SHP77 (cell line): ENCODE measurements at regions not wholly inside any gene's neighbourhood (a gene's known extent, or its start where the extent isn't known, plus 50 kb on each side); places are given as distances from the start of the nearest gene placed in this dataset.
"Not testable (repeated sequence)": the region's sequence is repeated elsewhere in the genome, so short reads cannot be mapped to it uniquely, and the experiment has no call there.

Experiments
- DNase-seq, 2 experiments: peaks; one replicate each; lab custom pipeline; 2025; lab: John Stamatoyannopoulos, UW

DNA sequence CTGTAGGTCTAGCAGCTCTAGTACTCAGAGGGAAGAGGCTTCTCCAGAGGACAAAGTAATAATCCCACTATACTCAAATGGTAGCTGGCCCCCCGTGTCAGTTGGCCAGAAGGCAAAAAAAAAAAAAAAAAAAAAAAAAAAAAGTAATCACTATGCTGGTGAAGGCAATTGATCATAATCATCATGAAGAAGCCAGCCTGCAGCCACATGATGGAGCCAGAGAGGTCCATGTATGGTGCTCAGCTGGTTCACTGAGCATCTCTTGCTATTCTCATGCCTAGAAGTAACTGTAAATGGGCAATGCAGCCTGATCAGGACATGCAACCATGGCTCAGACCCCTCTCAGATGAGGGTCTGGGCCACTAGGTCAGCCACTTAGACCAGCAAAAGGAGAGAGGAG, 378.8 kb downstream of the MED13L start:
- DNase-seq = peak in 1 of 2 experiments; percentile 5

DNA sequence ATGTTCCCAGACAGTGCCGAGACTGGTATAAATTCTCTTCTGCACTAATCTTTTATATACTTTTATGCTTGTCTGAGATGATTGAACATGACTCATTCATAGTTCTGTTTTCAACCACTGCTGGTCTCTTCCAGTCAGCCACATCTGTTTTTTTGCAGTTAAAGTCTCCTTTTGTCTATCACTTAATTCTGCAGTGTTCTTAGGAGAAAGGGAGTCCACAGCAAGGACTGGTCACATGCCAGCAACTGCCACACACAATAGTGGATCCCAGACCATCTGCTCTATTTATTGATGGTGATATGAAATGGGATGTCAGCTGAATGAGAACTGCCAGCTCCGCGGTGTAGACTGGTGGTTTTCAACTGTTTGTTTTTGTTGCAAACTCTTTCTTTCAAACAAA, 379.8 kb downstream of the MED13L start:
- DNase-seq = no peak

DNA sequence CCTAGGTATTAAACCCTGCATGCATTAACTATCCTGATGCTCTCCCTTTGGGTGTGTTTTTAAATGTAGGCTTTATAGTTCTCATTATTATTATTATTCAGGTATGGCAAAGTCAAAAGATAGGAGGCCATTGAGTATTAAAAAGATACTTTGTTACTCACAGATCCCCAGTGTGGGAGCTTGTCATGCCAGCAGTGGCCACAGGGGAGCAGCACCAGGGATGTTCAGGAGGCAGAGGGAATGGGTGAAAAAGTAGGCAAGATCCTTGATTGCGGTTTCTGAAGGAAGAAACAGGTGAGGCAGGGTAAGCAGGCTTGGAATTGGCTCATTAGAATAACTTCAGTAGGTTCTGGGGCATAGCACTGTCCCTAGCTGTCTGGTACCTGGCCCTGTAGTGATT, 382.2 kb downstream of the MED13L start:
- DNase-seq = no peak

DNA sequence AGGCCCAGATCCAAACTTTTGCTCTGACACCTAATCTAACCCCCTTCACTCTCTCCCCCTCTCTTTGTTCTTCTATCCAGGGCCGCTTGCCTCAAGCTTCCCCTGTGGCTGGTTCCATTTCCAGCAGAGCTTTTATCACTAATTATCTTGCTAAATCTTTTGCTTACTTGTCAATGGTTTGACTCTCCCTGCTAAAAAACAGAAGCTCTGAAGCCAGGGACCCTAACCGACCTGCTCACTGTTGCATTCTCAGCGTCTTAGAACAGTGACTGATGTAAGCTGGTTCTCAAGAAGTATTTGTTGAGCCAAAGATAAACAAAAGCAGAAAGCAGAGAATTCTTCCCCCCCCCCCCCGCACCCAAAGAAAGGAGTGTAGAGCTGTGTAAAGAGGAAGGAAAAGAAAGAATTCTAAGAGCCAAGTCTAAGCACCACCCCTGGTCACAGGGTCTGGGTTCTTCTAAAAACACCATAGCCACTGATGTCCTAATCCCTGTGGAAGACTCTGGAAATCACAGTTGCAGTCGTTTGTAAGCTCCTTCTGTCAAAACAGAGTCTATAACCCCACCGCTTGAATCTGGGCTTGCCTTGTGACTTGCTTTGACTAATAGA, 385.8 kb downstream of the MED13L start:
- no peak for DNase-seq

DNA sequence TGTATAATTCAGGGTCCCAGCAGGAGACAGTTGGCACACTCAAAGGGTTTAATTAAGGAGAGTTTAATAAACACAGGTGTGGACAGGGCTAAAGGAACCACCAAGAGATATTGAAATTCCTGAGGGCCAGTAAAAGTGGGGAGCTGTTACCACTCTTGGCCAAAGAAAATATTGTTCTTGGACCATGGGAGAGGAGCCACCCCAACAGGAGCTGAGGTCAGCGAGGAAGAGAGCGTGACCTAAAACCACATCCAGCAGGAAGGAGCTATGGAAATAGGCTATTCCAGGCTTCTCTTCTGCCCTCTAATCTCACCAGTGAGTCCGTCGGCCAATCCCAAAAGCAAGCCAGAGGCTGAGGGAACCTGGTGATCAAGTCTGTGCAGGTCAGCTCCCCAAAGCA, 390.8 kb downstream of the MED13L start:
- no peak for DNase-seq

DNA sequence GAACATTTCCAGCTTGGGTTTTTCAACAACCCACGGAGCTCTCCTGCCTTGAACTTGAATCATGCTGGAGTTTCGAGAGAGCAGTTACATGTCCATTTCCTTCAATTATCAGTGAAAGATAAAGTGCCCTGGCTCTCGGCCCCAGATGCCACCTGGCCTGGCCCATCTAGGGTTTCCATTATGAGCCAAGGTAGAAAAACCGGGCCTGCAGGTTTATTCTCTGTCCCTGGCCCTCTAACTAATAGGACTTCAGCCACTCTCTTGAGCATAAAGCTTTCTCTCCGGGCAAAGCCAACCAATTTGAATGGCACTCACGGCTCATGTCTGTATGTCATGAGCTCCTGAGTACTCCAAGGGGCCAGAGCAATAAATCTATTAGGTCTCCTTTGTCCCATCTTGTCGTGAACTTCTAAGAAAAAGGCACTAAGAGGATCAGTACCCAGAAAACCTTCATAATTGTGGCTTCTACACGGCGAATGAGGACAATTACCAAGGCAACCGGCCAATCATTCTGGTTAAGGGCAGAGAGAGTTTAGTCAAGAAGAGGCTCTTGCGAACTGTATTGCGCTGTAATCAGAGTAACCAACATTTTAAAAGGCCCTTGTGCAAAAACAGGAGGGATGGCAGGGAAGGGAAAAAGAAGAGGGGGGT, 392.3 kb downstream of the MED13L start:
- no peak for DNase-seq

DNA sequence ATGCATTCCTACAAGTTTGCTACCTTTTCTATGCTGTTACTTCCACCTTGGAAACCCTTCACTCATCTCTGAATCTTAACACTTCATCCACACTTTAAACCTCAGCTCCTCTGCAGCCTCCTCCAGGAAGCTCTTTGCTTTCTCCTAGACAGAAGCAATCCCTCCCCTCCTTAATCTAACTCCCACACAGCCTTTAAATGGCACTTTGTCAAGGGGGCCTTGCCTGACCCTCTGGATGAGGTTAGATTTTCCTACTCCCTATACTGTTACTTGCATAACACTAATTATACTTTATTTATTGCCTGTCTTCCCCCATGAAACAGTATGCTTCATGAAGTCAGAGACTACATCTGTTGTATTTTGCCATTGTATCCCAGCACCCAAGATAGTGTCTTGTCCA, 394.6 kb downstream of the MED13L start:
- no peak for DNase-seq

DNA sequence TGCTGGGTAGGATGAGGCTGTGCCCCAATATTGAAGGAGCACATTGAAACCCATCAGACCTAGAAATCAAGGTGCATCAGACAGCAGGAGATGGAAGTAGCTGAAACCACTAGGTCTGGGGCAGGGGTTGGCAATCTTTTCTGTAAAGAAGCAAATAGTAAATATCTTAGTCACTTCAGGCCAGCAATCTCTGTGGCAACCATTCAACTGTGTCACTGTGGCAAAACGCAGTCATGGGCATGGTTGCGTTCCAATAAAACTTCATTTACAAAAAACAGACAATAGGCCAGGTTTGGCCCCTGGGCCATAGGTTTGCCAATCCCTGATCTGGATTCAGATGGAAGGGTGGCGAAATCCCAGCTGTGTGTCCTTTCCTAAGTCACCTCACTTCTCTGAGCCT, 397.3 kb downstream of the MED13L start:
- DNase-seq = no peak

DNA sequence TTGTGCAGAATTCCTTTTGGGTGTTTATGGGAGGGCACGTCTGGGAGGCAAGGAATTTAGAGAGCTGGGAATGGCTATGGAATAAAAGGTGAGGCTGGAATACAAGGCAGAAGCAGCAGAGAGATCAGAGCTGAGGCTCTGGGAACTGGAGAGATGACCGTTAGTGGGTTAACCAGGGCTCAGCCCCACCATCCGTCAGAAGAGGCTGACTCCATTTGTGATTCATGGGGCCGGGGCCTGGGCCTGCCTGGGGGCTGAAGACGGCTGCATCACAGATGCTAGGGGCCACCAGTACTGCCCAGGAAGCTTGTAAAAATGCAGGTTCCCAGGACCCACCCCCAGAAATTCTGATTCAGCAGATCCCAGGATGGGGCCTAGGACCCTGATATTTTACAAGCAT, 398.1 kb downstream of the MED13L start:
- no peak for DNase-seq

DNA sequence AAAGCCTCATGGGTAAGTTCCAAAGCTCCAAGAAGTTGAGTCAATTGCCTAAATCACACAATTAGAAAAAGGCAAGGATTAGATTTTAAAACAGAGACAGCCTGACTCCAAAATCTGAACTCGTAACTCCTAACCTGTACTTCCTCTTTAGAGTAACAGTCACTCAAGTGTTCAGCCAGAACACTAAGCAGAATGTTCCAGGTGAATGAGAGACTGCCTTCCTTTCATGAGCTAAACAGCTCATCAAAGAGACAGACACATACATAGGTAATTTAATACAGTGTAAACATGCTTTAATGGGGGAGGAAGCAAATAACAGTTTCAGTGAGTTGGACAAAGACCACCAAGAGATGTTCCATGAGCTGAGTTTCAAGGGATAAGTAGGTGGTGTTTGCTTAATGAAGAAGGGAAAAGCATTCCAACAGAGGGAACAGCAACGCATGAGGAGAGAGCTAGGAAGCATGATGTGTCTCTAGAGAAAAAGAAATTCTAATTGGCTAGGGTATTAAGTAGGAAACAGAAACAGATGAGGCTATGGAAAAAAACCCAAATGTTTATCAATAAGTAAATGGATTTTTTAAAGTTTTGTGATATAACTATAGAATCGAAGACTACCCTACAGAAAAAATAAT, 403.9 kb downstream of the MED13L start:
- no peak for DNase-seq

DNA sequence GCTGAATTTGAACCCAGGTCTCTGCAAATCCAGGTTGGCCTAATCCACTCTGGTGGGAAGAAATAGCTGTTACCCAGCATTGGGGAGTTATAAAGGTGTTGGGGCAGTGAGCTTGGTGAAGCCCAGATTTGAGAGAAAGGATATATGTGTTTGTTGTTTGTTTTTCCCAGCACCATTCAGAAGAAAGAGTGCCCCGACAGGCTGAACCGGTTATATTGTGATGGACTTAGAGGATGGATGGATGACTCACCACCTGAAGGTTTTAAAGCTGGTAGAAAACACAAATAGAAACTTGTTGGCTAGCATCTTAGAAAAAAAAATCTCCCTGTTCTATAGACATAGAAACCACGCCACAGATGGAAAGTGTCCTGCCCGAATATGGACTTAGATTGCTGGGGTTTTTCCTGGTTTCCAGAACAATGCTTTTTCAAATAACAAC, 404.6 kb downstream of the MED13L start:
- no peak for DNase-seq

DNA sequence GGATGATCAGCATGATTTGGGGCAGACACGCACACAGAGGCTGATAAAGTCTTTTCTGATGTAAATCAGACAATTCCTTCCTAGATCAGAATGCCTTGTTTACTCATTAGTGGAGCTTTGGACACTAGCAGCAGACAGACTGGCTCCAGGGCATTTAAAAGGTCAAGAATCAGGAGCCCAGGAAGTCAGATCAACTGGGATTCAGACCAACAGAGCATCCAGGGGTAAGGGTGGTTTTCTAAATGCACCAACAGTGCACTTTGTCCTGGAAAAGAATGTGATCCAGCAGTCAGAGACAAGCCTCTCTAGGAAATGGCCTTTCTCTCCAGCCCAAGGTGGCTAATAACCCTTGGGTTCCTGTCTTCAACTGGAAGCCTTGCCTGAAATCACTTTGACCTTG, 405.3 kb downstream of the MED13L start:
- DNase-seq = no peak

DNA sequence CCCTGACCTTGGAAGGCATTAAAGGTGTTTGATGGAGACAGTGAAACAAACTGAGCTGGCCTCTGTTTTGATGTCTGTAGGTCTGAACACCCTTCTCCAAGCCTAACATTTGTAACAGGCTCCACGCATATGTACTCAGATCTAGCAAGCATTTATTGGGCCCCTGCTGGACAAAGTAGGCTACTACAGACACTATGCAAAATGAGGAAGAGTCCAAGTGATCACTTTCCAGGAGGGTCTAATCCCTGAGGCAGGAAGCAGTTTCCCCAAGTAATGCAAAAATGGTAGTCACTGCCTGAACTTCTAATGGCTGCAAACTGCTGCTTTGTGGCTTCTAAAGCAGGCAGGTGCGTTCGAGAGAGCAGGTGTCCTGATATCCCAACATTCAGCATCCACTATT, 405.8 kb downstream of the MED13L start:
- peak; percentile 33 to 39 for DNase-seq

DNA sequence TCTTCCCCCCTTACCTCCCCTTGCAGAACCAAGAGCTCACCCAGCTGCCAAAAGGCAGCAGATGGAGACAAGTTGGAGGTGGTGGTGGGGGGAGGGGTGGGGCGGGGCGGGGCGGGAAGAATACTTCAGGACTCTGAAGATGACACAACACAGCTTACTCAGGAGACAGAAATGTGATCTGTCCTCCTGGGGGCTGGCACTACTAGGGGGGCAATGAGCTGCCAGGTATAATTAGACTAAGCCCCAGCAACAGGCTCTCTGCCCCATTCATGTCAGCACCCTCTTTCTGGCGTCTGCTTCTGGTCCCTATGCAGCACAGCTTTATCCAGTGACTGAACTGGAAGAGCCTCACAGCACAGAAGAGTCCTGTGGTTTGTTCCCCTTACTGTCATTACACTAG, 407.0 kb downstream of the MED13L start:
- no peak for DNase-seq

DNA sequence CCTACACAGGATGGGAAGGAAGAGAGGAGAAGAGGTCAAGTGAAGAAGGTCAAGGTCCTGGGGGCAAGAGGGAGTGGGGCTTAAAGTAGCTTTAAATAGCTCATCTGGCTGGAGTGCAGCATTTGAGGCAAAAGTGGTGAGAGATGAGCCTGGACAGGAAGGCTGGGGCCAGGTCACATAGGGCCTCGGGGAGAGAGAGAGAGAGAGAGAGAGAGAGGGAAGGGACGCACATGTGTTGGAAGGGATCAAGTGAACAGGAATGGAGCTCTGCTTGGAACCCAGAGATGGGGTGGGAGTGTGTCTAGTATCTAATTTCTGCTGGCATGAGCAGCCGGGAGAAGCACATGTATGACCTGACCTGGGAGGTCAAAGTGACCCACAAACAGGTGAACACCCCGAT, 407.5 kb downstream of the MED13L start:
- DNase-seq = no peak

DNA sequence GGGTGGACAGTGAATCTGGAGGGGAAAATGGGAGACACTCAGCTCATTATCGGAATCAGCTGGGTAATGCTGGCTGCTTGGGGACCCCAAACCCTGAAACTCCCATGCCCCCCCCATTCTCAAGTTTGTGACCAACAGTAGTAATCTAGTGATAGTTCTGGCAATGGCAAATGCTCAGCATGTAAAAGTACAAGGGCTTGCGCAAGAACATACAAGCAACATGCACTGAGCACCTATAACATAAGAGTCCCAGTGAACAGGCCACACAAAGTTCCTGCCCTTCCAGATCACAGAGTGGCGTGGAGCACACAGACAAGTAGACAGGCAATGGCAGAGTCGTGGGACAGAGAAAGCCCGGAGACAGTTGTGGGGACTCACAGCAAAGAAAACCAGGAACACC, 407.9 kb downstream of the MED13L start:
- no peak for DNase-seq

DNA sequence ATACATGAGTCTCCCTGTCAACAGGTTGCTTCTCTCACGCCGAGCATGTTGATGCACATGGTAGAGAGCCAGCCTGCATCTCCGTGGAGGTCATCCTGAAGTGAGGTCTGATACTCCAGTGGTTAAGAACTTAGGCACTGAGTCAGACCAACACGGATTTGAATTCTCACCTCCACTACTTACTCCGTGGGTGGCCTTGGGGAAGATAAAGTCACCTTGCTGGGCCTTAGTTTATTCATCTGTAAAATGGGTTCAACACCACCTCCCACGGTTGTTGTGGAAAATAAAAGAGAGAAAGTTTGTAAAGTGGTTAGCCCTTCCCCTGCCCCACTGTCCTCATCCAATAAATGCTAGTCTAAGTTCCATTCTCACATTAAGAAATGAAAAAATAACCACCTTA, 408.9 kb downstream of the MED13L start:
- DNase-seq = no peak

DNA sequence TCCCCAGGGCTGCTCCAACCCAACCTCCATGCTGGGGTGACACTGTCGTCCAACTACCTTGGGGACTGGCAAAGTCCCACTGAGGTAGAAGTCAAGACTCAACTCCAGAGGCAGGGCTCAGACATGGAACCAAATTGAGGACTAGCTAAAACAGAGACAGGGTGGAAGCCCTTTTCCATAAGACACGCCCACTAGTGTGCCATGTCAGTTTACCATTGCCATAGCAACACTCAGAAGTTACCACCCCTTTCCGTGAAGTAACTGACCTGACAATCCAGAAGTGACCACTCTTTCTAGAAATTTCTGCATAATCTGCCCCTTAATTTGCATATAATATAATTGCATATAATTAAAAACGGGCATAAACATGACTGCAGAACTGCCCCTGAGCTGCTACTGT, 409.6 kb downstream of the MED13L start:
- no peak for DNase-seq

DNA sequence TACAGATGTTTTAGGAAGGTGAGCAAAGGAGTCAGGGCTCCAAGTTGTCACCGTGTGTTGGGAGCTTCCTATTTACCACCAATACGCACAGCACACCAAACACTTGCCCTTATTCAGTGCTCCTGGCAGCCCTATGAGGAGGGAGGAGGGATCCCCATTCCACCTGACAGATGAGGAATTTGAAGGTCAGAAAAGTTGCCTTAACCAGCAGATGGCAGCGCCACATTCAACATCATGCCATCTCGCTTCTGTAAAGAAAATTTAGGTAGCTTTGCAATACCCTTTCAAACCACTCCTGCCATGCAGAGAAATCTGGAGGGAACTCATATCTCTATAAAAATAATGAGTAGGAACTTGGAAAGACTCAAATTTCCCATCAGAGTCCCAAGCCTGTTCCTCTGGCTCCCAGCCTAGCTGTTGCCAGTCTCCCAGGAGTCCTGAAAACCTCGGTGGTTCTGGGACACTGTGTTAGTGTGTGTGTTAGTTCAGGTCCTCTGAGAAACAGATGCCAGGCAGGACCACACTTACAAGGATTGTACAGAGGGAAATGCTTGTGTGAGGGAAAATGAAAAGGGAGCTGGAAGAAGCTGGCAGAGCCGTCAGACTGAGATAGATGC, 410.5 kb downstream of the MED13L start:
- DNase-seq = no peak

DNA sequence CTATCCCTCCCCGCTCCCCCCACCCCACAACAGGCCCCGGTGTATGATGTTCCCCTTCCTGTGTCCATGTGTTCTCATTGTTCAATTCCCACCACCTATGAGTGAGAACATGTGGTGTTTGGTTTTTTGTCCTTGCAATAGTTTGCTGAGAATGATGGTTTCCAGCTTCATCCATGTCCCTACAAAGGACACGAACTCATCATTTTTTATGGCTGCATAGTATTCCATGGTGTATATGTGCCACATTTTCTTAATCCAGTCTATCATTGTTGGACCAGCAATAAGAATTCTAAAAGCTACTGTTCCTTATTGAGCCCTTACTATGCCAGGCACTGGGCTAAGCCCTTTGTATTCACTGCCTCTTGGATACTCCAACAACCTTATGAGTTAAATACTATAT, 411.2 kb downstream of the MED13L start:
- DNase-seq = not testable (repeated sequence)

DNA sequence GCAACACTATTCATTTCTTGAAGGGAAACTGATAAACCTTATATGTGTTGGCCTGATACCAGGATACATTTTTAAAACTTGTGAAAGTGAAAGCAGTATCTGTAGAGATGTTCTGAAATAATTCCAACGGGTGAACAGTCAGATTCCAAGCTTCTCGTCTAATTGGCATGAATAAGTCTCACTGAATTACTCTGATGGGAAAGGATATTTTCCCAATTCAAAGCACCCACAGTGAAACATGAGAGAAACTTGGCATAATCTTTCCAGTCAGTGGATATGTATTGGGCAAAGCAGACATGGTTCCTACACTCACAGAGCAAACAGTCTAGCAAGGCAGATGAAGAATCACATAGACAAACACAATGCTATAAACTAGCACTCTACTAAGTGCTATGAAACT, 413.1 kb downstream of the MED13L start:
- no peak for DNase-seq

DNA sequence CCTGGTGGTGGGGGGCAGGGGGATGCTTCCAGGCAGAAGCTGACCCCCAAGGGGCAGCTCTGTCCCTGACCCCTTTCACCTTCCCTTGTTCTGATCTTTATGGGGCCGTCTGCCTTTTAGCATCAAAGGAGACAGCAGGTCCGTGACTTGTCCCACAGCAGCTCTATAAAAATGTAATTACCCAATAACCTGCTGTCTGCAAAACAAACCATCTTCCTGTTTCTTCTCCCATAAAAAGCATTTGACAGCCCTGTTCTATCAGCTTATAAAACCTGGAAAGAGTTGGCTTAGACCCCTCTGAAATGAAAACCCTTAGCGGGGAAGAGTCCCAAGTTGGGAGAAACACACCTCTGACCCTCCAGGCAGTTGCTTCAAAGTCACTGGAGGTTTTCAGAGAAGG, 416.9 kb downstream of the MED13L start:
- DNase-seq = no peak

DNA sequence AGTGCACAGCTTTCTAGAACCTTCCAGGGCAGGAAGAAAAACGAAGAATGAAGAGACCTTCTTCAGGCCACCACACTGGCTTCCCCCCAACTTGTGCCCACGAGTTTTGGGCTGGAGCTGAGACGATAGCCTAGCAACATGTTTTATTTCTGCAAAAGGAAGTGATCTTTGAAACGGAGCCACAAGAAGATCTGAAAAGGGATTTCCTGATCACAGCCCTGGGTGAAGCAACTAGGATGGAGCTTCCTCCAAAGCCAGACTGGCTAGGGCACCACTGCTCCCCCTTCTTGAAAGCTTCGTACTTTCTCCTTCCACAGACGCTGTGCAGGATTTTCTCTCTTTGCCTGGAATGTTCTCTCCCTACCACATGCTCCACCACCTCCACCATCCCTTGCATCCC, 418.3 kb downstream of the MED13L start:
- no peak for DNase-seq
